HT1080 (cell line): ENCODE measurements at regions not wholly inside any gene's neighbourhood (a gene's known extent, or its start where the extent isn't known, plus 50 kb on each side); places are given as distances from the start of the nearest gene placed in this dataset.
"Not testable (repeated sequence)": the region's sequence is repeated elsewhere in the genome, so short reads cannot be mapped to it uniquely, and the experiment has no call there.

Experiments
- DNase-seq: peaks from one replicate; pipeline ENCODE4 v3.0.0-alpha.2; 2015; ENCODE audit warnings: low read depth

- no peak for DNase-seq
Measured at GRCh38 chr2:83186105-83186760, 1272.8 kb downstream of the SUCLG1 start.

GRCh38 chr2:83180862-83181530 lies 1278.1 kb downstream of the SUCLG1 start:
- DNase-seq: not testable (repeated sequence)

GRCh38 chr2:83176539-83176938 lies 1282.5 kb downstream of the SUCLG1 start:
- no peak for DNase-seq

GRCh38 chr2:83172841-83173240 lies 1286.2 kb downstream of the SUCLG1 start:
- no peak for DNase-seq

- DNase-seq: no peak
Measured at GRCh38 chr2:83168377-83168776, 1290.7 kb downstream of the SUCLG1 start.

GRCh38 chr2:83162421-83162820 lies 1296.7 kb downstream of the SUCLG1 start:
- DNase-seq: peak; percentile 9

- no peak for DNase-seq
Measured at GRCh38 chr2:83160571-83160970, 1298.5 kb downstream of the SUCLG1 start.

GRCh38 chr2:83155826-83156225 lies 1303.3 kb downstream of the SUCLG1 start:
- DNase-seq: no peak

GRCh38 chr2:83143946-83144345 lies 1315.1 kb downstream of the SUCLG1 start:
- no peak for DNase-seq

GRCh38 chr2:83142934-83143333 lies 1316.1 kb downstream of the SUCLG1 start:
- no peak for DNase-seq

- DNase-seq: no peak
Measured at GRCh38 chr2:83115606-83116005, 1343.5 kb downstream of the SUCLG1 start.

GRCh38 chr2:83115155-83115554 lies 1343.9 kb downstream of the SUCLG1 start:
- DNase-seq: no peak

- DNase-seq: no peak
Measured at GRCh38 chr2:83113953-83114352, 1345.1 kb downstream of the SUCLG1 start.

- no peak for DNase-seq
Measured at GRCh38 chr2:83112858-83113257, 1346.2 kb downstream of the SUCLG1 start.

- DNase-seq: no peak
Measured at GRCh38 chr2:83109284-83109683, 1349.8 kb downstream of the SUCLG1 start.

GRCh38 chr2:83106853-83107252 lies 1352.2 kb downstream of the SUCLG1 start:
- no peak for DNase-seq

- DNase-seq: no peak
Measured at GRCh38 chr2:83104202-83104601, 1354.9 kb downstream of the SUCLG1 start.

- DNase-seq: peak; percentile 68
Measured at GRCh38 chr2:83103613-83104012, 1355.5 kb downstream of the SUCLG1 start.

- DNase-seq: not testable (repeated sequence)
Measured at GRCh38 chr2:83089051-83089450, 1370.0 kb downstream of the SUCLG1 start.

- no peak for DNase-seq
Measured at GRCh38 chr2:83085869-83086268, 1373.2 kb downstream of the SUCLG1 start.

GRCh38 chr2:83081826-83082690 lies 1377.0 kb downstream of the SUCLG1 start:
- peak; percentile 18 for DNase-seq

GRCh38 chr2:83079007-83079406 lies 1380.1 kb downstream of the SUCLG1 start:
- DNase-seq: no peak
